NCI-H1105 treated with DMSO at 0.1 percent for 48 hours (cell line): ENCODE measurements at regions not wholly inside any gene's neighbourhood (a gene's known extent, or its start where the extent isn't known, plus 50 kb on each side); places are given as distances from the start of the nearest gene placed in this dataset.
A peak's percentile ranks its signal among the peaks of the same experiment; 100 is the strongest.

ENCODE experiments used
- DNase-seq: peaks from one replicate; lab custom pipeline; 2025; lab: John Stamatoyannopoulos, UW

DNA sequence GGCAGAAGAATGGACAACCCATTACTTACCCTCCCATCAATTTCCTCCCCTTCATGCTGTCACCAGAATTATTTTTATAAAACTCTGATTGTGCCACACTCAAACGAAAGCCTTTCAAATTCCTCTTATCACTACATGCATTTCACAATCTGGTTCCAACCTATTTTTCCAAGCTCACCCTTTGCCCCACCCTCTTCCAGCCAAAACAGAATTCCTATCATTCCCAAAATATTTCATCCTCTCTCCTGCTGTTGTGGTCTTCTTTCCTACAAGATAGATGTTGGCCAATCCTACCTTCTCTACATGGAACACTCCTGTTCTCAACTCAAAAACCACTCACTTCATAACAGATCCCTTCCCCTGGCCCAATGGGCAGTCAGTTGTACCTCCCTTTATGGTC, 111.5 kb downstream of the ELAPOR2 start:
- DNase-seq: no peak

DNA sequence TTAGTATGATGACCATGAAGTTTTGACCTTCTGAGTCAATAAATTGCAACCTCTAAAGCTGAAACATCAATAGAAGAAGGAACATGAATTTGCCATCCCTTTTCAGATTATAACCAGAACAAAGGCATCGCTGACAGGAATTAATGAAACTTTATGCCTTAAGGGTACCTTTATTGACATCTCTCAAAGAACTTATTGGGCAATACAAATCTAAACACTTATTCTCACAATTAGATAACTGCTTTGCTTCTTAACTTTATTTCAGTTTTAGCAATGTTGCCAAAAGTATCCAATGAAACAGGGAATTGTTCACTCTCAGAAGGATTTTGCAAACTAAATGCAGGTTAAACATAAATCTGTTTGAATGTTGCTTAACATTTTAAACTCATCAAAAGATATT, 116.0 kb downstream of the ELAPOR2 start:
- DNase-seq: no peak

DNA sequence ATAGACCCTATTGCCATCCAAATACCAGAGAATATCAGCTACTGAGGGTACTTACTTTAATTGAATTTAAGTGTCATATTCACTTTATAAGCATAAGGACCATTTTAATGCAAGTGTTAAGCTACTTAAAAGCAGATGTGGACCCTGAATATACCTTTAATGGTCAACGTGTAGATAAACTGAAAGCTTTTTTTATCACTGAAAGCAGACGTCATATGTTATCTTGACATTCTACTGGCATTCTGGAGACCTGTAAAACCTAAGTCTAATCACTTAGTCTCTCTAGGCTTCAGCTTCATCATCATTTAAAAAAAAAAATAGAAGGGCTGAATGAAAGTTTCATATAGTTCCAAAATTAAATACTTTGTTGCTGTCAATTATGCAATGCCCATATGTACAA, 116.5 kb downstream of the ELAPOR2 start:
- DNase-seq: no peak

DNA sequence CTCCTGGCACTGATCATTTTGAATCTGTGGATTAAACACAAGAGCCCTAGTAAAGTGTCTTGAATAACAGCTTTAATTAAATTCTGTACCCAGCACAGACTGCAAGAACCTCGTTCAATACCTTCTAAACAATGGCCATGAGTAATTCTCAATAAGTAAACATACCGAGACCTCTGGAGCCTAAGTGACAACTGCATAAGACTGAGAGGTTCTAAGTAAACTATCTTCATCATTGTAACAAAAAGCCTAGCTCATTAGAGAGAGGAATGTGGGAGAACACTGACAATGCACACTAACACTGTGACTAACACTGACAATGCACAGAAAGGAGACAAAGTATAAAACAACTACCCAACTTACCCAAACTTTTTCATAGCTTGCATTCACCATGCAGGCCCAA, 117.4 kb downstream of the ELAPOR2 start:
- DNase-seq: peak; percentile 22

DNA sequence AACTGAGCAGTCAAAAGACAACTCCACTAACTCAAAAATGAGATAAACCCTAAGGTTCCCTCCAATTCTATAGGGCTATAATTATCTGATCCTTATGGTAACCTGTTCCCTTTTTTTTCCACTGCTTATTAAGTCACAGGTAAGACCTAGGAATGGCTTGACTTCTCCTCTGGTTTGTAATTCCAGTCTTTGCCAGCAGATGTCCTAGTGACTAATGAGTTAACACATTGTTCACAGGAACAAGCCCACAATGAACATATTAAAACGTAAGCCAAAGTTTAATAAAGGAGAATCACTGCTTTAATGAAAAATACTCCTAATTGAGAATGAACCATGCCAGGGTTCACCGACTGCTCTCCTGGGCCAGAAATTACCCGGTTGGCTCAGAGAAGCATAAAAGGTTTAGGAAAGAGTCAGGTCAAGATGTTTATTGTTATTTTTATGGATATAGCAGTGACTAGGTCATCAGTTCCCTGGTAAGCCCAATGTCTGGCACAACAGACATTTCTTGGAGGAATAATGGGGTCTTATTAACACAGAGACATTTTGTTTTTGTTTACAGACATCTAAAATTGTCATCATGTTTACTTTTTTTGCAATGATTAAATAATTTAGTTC, 120.1 kb downstream of the ELAPOR2 start:
- DNase-seq: peak; percentile 72

DNA sequence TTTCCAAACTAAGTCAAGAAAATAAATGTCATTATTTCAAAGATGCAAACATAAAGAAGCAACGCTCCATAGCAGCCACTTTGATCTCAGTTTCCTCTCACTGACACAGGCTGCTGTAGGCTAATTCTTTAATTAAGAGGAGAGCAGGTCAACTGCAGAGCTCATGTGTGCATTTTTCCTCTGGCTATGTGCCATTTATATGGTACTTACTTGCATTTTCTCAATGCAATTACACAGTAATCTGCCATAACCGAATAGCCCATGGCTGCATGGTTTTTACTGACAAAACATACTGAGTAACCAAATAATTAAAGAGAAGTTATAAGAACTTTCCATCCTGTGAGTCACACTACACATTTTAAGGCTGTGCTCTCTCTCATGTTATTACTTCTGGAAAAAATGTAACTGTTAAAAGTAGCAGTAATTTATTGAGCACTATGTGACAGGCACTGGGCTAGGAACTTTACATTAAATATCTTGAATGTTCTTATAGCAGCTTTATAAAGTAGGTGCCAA, 122.0 kb downstream of the ELAPOR2 start:
- no peak for DNase-seq

DNA sequence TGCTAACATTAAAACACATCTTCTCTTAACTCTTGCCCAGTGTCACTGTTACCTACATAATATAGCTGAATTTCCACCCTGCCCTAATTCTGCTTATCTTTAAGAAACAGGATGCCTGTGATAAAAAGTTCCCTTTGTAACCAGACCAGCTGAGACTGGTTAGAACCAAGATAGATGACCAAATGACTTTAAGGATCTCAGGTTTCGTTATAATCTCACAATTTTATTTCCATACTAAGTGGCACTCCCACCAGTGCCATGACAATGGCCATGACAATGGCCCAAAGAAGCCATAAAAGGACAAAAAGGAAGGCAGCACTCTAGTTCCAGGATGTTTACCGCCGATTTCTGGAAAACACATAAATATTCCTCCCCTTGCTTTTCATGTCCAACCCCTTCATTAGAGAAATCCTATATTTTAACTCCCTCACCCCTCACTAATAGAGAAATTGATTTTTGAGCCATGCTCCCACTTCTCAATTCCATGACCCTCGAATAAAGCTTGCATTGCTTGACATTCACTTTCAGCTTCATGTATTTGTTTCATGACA, 126.1 kb downstream of the ELAPOR2 start:
- DNase-seq: no peak

DNA sequence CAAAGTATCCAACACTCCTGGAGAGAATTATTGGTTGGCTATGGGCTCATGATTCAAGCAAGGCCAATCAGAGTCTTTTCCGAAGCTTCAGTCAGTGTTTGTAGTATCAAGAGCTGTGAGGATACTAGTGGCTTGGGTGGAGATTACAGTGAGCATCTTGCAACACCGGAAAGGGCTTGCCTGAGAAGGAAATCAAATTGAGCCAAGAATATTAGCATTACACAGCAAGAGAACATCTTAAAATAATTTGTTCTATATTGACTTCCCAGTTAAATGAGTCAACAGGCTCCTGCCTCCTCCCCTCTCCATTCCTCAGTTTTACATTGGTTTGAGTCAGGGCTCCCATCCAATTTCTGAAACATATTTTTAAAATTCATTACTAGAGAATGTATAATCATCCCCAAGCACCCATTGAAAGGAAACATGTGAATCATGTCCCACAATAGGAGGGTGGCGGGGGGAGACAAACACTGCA, 127.4 kb downstream of the ELAPOR2 start:
- DNase-seq: no peak

DNA sequence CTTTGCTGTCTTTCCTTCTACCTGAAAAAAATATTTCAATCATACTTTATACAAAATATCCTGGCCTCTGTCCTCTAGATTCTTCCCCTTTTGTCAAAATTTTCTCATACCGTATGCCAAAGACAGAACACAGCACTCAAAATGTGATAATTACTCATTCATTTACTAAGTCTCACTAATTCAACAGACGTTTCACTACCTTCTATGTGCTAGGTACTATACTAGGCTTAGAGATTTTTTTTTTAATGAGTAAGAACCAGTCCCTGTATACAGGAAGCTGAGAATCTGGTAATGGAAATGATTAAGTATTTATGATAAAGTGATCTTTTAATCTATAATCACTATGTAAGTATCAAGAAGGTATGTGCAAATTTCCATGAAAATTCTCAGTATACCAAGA, 128.0 kb downstream of the ELAPOR2 start:
- no peak for DNase-seq

DNA sequence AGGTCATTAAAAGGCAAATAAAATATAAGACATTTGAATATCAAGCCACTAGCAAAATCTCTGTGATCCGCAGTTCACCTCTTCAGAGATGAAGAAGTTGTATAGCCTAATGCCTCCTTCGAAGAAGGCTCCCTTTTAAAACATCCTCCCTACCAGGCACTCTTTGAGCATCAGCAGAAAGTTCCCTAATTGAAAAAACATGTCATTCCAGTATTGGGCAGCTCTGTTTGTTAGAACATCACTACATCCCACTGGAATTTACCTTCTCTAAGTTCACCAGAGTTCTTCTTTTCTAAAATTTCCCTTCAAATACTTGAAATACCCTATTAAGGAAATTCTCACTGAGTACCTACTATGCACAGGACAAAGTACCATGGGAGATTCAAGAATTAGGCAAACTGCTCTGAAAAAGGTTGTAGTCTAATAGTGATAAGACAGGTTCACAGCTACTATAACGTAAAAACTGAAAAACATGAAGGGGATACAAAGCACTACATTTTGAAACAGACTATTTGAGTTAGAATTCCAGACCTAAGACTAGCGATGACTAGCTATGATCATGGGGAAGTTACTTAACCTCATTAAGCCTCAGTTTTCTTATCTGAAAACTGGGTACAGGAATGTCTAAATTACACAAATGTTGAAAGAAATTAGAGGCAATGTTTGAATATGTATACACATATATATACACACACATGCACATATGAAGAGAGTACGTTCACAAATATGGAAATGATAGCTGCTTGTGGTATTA, 128.7 kb downstream of the ELAPOR2 start:
- DNase-seq: no peak

DNA sequence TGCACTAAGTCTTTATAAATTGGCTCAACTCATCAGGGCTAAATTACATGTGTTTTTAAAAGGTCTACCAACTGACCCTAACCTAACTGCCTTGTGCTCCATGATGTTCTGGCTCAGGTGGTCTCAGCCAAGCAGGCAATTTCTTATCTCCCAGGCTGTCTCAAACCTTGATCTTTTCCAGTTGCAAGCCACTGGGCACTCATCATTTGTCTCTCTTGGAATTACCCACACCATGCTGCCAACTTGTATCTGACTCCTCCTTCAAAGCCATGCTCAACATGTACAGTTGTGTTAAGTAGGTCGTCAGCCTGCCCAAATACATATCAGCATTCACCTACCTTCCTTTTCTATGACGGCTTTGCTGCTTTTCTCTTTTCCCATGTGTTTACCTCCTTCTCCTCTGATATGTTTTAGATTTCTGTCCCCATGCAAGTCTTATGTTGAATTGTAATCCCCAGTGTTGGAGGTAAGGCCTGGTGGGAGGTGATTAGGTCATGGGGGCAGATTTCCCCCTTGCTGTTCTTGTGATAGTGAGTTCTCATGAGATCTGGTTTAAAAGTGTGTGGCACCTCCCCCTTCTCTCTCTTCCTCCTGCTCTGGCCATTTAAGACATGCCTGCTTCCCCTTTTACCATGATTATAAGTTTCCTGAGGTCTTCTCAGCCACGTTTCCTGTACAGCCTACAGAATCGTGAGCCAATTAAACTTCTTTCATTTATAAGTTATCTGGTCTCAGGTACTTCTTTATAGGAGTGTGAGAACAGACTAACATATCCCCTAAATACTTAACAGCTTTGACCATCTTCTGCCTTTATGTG, 130.0 kb downstream of the ELAPOR2 start:
- DNase-seq: no peak

DNA sequence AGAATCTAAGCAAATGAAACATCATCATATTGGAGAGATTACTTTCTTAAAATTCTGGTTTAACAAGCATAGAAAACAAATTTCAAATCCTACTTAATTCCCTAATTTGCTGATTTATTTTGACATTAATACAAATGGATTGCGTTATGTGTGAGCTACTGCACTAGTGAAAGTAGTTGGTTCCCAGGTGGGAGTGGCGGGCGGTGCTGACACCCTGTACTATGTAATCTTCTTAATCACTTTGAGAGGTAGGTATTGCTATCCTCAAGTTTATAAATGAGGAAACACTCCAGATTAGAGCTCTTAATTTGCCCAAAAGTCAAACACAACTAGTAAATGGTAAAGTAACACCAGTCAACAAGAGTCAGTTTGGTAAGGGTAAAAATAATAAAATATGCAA, 131.1 kb downstream of the ELAPOR2 start:
- no peak for DNase-seq

DNA sequence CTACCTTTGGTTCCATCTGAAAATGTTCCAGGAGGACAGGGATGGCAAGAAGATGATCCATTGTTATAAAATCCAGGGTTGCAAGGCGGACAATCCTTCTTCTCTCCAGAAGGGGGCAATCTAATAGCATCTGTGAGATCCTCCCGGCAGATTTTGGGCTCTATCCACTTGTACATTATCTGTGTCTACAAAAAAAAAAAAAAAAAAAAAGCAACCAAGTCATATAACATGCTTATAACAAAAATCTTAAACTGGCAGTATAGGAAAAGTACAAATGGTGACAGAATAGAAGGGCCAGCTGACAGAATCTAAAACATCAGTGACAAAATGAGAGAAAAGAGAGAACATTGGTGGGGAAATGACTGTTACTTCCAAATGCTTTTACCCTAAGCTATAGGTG, 132.7 kb downstream of the ELAPOR2 start:
- DNase-seq: peak; percentile 69

DNA sequence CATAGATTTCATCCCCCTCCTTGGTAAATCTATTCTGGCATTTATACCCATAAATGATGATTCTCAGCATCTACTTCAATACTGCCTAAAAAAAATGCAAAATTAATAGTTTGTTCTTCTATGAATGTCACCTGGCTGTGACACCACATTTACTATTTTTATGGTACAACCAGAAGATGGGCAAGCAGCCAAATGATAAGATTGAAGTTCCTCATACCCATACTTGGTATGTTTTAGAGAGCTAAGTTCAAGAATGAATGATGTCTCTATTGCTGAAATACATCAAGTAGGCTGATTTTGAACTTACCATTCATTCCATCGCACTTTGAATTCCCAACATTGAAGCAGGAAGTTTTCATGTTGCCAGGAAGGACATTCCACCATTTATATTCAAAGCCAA, 134.2 kb downstream of the ELAPOR2 start:
- DNase-seq: no peak

DNA sequence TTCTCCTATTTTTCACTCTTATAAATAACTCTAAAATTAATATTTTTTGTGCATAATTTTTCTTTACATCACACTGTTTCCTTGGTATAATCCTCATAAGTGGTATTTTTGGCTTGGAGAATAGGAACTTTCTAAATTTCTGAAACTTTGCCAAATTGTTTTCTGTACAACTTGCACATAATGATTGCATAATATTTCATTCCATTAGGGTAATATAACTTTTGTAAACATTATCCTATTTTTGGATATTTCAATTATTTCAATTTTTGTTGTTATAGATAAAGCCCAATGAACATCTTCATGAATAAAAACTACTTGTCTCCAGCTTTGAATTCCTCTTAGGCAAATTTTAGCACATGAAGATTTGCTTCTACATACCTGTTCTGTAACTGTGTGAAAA, 135.9 kb downstream of the ELAPOR2 start:
- DNase-seq: no peak

DNA sequence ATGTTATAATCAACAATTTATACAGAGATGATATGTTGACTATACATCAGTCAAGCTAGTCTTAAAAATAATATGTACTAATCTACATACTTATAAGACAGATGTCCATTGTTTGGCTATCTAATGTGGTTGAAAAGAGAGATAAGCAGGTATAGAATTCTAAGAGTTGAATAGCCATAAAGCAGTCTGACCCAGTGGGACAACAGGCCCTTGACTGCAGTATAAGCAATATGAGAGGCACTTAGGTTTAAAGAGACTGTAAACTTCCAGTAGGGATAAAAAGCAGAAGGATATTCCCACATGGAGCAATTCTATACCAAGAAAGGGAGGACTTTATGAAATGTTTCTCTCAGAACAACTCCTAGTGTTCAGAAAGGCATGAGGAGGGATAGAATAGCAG, 139.3 kb downstream of the ELAPOR2 start:
- DNase-seq: no peak

DNA sequence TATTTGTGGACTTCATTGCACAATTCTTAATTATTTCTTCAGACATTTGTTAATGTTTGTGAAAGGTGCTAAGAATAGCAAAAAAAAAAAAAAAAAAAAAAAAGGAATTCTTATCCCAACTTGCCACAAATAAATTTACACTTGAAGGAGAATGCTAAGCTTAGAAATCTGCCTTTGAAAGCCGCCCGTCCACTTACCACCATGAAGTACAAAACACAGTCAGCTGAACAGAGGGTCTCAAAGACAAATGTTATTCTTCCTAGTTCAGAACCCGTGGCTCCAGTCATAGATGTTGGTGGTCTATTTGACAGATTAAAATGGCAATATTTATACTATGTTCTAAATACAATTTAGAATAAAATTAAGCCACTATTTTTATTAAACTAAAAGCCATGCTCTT, 141.2 kb downstream of the ELAPOR2 start:
- DNase-seq: no peak

DNA sequence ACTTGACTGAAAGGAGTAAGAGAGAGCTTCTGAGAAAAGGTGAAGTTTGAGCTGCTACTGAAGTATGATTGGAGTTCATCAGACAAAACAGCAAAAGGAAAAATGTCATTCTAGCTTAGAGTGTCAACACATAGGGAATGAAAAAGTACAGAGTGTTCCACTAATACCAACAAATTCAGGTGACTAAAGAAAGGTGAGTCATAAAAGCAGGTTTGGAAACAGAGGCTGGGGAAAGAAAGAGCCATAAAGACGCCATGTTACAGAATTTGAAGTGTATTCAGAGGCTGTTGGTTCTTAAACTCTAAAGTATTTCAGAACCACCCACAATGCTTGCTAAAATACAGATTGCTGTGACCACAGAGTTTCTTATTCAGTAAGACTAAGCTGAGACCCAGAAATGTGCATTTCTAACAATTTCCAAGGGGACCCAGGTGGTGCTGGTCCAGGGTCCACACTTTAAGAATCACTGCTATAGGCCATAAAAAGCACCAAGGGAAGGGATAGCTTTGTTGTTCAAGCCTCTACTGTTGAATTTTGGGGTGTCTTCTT, 143.1 kb downstream of the ELAPOR2 start:
- no peak for DNase-seq

DNA sequence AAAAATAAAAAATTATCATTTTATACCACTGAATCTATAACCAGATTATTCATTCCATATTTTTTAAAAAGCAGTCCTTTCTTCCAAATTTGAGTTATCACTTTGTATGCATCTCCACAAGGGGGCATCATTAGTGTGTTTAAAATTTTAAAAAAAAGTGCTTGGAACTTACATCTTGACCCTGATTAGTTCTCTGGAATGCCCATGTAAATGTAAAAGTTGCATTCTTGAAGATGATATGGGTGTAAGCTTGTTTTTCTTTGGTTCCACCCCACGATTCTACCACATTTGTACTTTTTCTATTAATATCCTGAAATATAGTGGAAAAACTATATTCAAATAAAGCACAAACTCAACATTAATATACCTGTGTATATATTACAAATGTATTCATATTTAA, 144.9 kb downstream of the ELAPOR2 start:
- DNase-seq: peak; percentile 26
